ENCODE measurements at regions not wholly inside any gene's neighbourhood (a gene's known extent, or its start where the extent isn't known, plus 50 kb on each side); places are given as distances from the start of the nearest gene placed in this dataset.

GRCh38 chr17:79415365-79415764 is 195.5 kb downstream of the RBFOX3 start:
- TF ChIP-seq ZFX (IDR thresholded peaks at IDR 0.05), result no peak
- TF ChIP-seq, protein P1, sequence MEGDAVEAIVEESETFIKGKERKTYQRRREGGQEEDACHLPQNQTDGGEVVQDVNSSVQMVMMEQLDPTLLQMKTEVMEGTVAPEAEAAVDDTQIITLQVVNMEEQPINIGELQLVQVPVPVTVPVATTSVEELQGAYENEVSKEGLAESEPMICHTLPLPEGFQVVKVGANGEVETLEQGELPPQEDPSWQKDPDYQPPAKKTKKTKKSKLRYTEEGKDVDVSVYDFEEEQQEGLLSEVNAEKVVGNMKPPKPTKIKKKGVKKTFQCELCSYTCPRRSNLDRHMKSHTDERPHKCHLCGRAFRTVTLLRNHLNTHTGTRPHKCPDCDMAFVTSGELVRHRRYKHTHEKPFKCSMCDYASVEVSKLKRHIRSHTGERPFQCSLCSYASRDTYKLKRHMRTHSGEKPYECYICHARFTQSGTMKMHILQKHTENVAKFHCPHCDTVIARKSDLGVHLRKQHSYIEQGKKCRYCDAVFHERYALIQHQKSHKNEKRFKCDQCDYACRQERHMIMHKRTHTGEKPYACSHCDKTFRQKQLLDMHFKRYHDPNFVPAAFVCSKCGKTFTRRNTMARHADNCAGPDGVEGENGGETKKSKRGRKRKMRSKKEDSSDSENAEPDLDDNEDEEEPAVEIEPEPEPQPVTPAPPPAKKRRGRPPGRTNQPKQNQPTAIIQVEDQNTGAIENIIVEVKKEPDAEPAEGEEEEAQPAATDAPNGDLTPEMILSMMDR (conservative IDR thresholded peaks at IDR 0.05), result no peak
- no peak overlapping the region for H3K27ac ChIP-seq

GRCh38 chr17:79414793-79415211 is 196.0 kb downstream of the RBFOX3 start:
- TF ChIP-seq, protein P1 (conservative IDR thresholded peaks at IDR 0.05), result no peak
- no peak for TF ChIP-seq ZFX (IDR thresholded peaks at IDR 0.05)
- no peak overlapping the region for H3K27ac ChIP-seq

- TF ChIP-seq, protein P1 (conservative IDR thresholded peaks at IDR 0.05), result no peak
- no peak for TF ChIP-seq ZFX (IDR thresholded peaks at IDR 0.05)
- no peak overlapping the region for H3K27ac ChIP-seq
Measured at GRCh38 chr17:79414063-79414792, 196.6 kb downstream of the RBFOX3 start.

- H3K27ac ChIP-seq, result no peak overlapping the region
- no peak for TF ChIP-seq ZFX (IDR thresholded peaks at IDR 0.05)
- TF ChIP-seq, protein P1 (conservative IDR thresholded peaks at IDR 0.05), result no peak
Measured at GRCh38 chr17:79413611-79414010, 197.2 kb downstream of the RBFOX3 start.

GRCh38 chr17:79412886-79413390 is 197.9 kb downstream of the RBFOX3 start:
- no peak overlapping the region for H3K27ac ChIP-seq
- no peak for TF ChIP-seq ZFX (IDR thresholded peaks at IDR 0.05)
- TF ChIP-seq, protein P1 (conservative IDR thresholded peaks at IDR 0.05), result no peak

- TF ChIP-seq, protein P1 (conservative IDR thresholded peaks at IDR 0.05), result no peak
- no peak for TF ChIP-seq ZFX (IDR thresholded peaks at IDR 0.05)
- no peak overlapping the region for H3K27ac ChIP-seq
Measured at GRCh38 chr17:79412110-79412509, 198.7 kb downstream of the RBFOX3 start.

DNA sequence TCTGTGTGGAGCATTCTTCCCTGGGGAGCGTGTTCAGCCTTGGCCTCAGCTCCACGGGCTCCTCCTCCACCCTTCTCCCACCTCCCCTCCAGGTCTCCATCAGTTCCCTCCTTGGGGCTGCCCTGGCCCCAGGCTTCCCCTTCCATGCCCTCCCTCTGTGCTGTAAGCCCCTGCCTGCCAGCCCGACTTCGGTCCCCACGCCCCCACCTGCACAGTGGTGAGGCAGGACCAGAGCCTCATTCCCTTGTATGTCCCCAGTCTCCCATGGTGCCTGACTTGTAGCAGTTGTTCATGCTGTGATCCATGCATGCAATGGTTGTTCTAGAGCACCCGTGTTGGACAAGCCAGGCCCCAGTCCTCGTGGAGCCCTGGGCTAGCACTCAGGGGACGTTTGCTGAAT is 199.4 kb downstream of the RBFOX3 start:
- H3K27ac ChIP-seq, result no peak overlapping the region
- TF ChIP-seq, protein P1 (conservative IDR thresholded peaks at IDR 0.05), result no peak
- TF ChIP-seq ZFX (IDR thresholded peaks at IDR 0.05), result no peak

Measured in C4-2B (cell line).